Spleen (tissue), 11 donors: ENCODE measurements at regions not wholly inside any gene's neighbourhood (a gene's known extent, or its start where the extent isn't known, plus 50 kb on each side); places are given as distances from the start of the nearest gene placed in this dataset.

Experiments
- DNase-seq: peaks from one replicate; pipeline ENCODE4 v3.0.0-alpha.2; 2020
- H3K27ac ChIP-seq, 8 donors: fragments of 200-600 bp; sonication (generic) in 7 of 8; 1 replicate in 4 of 8; 2 replicates in 4 of 8; pipeline versions ENCODE4 v1.5.0 to v1.8.0; 2016 to 2021; ENCODE audit warnings: inconsistent platforms in 4 of 8, mild to moderate bottlenecking in 4 of 8, moderate library complexity in 1 of 8
- H3K27me3 ChIP-seq, 7 donors: fragments of 200-600 bp; sonication (generic) in 6 of 7; replicated peaks in 1 of 7; 1 replicate in 4 of 7; 2 replicates in 3 of 7; pipeline versions ENCODE4 v1.5.0 to v1.8.0; 2016 to 2021; ENCODE audit warnings: inconsistent platforms in 3 of 7, mild to moderate bottlenecking in 1 of 7
- H3K36me3 ChIP-seq, 6 donors: fragments of 200-600 bp; sonication (generic) in 5 of 6; 1 replicate in 4 of 6; 2 replicates in 2 of 6; pipeline versions ENCODE4 v1.5.0 to v1.8.0; 2016 to 2021; ENCODE audit warnings: inconsistent platforms in 2 of 6
- H3K4me1 ChIP-seq, 6 donors: fragments of 200-600 bp; sonication (generic) in 5 of 6; 1 replicate in 3 of 6; 2 replicates in 3 of 6; pipeline versions ENCODE4 v1.5.0 to v1.8.0; 2016 to 2021; ENCODE audit warnings: inconsistent platforms in 3 of 6
- H3K4me3 ChIP-seq, 8 donors: fragments of 200-600 bp; sonication (generic) in 7 of 8; 1 replicate in 4 of 8; 2 replicates in 4 of 8; pipeline versions ENCODE4 v1.5.0 to v1.8.0; 2016 to 2021; ENCODE audit warnings: inconsistent platforms in 4 of 8, mild to moderate bottlenecking in 4 of 8, moderate library complexity in 2 of 8
- H3K9me3 ChIP-seq, 8 donors: fragments of 200-600 bp; sonication (generic) in 7 of 8; 1 replicate in 4 of 8; 2 replicates in 4 of 8; pipeline versions ENCODE4 v1.5.0 to v1.8.0; 2016 to 2021; ENCODE audit warnings: inconsistent platforms in 4 of 8
- POLR2A ChIP-seq, 3 donors: fragments of 450-650 bp; IDR thresholded peaks; one replicate each; pipeline ENCODE4 v1.5.1; 2017; ENCODE audit warnings: antibody characterized with exemption in 3 of 3, mild to moderate bottlenecking in 1 of 3
- POLR2AphosphoS5 ChIP-seq, 3 donors: sonication (generic); formaldehyde crosslinking; IDR thresholded peaks; one replicate each; pipeline ENCODE4 v1.5.1; 2017; ENCODE audit warnings: antibody characterized with exemption in 3 of 3
- WGBS, 5 donors: extraction: QIAGEN DNeasy Blood & Tissue Kit in 3 of 5; methylation state at CpG; one replicate each; pipeline versions ENCODE4 v1.1.5 to v1.1.7; 2013 to 2018; 5-methylcytosine and 5-hydroxymethylcytosine counted together
- intact Hi-C: fragments of 100-400 bp; cut with DNase I; formaldehyde crosslinking; loops from one replicate; pipeline ENCODE4 v1.15.0; 2023; ENCODE audit warnings: low total_unique reads
- TF ChIP-seq, protein P1 (sequence below), 11 experiments: fragments of 200-600 bp in 7 of 11; fragments of 450-650 bp in 4 of 11; sonication (generic) in 4 of 11; IDR thresholded peaks in 8 of 11; conservative IDR thresholded peaks in 3 of 11; 1 replicate in 7 of 11; 2 replicates in 4 of 11; pipeline versions ENCODE4 v1.4.0 to v1.8.0; 2016 to 2021; ENCODE audit warnings: antibody characterized with exemption in 11 of 11, inconsistent platforms in 4 of 11, mild to moderate bottlenecking in 1 of 11
- donor health status: healthy with polysubstance abuse.
- donor health status: DM: no; HTN: no; CAD: no; lungs with moderate emphysema.
- donor health status: DM: no; HTN: no; CAD: no.
- donor health status: Bipolar disorder and iron deficiency.
- donor health status: healthy.
- donor health status: DM: no; HTN: no; CAD: no.
- donor health status: DM: yes; HTN: yes; CAD: no.

GRCh38 chr6:69609836-69610472 is 186.9 kb downstream of the LMBRD1 start:
- DNase-seq = no peak
- H3K36me3 ChIP-seq = no peaks in the 10 kb centered on the region
- intact Hi-C loops = no loop called here
- H3K27me3 ChIP-seq = no peaks in the 10 kb centered on the region
- TF ChIP-seq, protein P1, sequence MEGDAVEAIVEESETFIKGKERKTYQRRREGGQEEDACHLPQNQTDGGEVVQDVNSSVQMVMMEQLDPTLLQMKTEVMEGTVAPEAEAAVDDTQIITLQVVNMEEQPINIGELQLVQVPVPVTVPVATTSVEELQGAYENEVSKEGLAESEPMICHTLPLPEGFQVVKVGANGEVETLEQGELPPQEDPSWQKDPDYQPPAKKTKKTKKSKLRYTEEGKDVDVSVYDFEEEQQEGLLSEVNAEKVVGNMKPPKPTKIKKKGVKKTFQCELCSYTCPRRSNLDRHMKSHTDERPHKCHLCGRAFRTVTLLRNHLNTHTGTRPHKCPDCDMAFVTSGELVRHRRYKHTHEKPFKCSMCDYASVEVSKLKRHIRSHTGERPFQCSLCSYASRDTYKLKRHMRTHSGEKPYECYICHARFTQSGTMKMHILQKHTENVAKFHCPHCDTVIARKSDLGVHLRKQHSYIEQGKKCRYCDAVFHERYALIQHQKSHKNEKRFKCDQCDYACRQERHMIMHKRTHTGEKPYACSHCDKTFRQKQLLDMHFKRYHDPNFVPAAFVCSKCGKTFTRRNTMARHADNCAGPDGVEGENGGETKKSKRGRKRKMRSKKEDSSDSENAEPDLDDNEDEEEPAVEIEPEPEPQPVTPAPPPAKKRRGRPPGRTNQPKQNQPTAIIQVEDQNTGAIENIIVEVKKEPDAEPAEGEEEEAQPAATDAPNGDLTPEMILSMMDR (IDR thresholded peaks at IDR 0.05 in 8 of 11, conservative IDR thresholded peaks at IDR 0.05 in 3 of 11) = no peak
- TF ChIP-seq POLR2A (IDR thresholded peaks at IDR 0.05) = no peak
- no peak for TF ChIP-seq POLR2AphosphoS5 (IDR thresholded peaks at IDR 0.05)
- no peaks in the 10 kb centered on the region for H3K4me1 ChIP-seq
- H3K27ac ChIP-seq = no peak overlapping the region
- H3K4me3 ChIP-seq = no peak overlapping the region
- peaks cover 0 to 4% (median 0%) of the 10 kb centered on the region in 8 donors for H3K9me3 ChIP-seq
- WGBS, 5 donors = 72 to 84% (median 80%) methylated on average over 2 of the region's 2 CpGs

- H3K9me3 ChIP-seq = no peaks in the 10 kb centered on the region
- intact Hi-C loops = no loop called here
- H3K27me3 ChIP-seq = peaks cover 0 to 7% (median 0%) of the 10 kb centered on the region in 7 donors
- DNase-seq = no peak
- no peak overlapping the region for H3K4me3 ChIP-seq
- H3K36me3 ChIP-seq = no peaks in the 10 kb centered on the region
- no peaks in the 10 kb centered on the region for H3K4me1 ChIP-seq
- WGBS, 5 donors = 32 to 52% (median 50%) methylated on average over 10 of the region's 10 CpGs
- TF ChIP-seq POLR2A (IDR thresholded peaks at IDR 0.05) (no peak), POLR2AphosphoS5 (IDR thresholded peaks at IDR 0.05) (no peak)
- TF ChIP-seq, protein P1 (IDR thresholded peaks at IDR 0.05 in 8 of 11, conservative IDR thresholded peaks at IDR 0.05 in 3 of 11) = no peak
- no peak overlapping the region for H3K27ac ChIP-seq
These were observed 195.7 kb downstream of the LMBRD1 start for GRCh38 chr6:69601132-69601531.

DNA sequence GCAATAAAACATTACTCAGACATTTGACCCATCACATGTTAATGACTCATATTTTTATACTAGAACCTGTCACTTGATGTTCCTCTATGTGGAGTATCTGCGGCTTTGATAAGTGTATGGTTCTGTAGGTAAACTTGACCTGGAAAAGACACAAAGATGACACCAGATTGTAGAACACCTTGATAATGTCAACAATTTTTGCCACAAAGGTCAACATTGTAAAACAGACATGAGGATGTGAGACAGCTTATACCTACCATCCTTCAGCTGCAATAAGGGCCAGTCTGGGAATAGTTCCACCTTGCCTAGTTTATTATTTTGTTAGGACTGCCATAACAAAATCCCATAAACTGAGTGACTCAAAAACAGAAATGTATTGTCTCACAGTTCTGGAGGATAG is 202.4 kb downstream of the LMBRD1 start:
- Histone ChIP-seq H3K27me3 (no peaks in the 10 kb centered on the region), H3K27ac (no peak overlapping the region), H3K4me1 (no peaks in the 10 kb centered on the region), H3K9me3 (no peaks in the 10 kb centered on the region), H3K4me3 (no peak overlapping the region), H3K36me3 (no peaks in the 10 kb centered on the region)
- WGBS, 5 donors = 91 to 100% (median 98%) methylated on average over 1 of the region's 1 CpG
- no peak for DNase-seq
- no peak for TF ChIP-seq POLR2AphosphoS5 (IDR thresholded peaks at IDR 0.05)
- TF ChIP-seq POLR2A (IDR thresholded peaks at IDR 0.05) = no peak
- intact Hi-C loops = no loop called here

DNA sequence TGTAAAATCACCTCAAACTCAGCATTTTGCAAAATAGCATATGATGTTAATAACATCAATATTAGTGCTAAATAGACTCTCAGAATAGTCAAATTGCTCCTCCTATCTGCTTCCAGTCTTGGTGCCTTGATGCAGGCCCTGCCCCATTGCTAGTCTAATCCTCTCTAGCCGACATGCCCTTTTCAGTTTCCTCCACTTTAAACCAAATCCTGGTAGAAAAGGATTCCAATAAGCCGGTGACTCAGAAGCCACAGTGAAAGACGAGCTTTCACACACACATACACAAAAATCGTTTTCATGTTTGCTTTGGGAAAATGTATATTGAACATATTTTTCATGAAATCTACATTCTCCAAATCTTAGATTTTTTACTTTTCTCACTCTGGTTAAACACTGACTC is 203.1 kb downstream of the LMBRD1 start:
- DNase-seq = no peak
- Histone ChIP-seq H3K27me3 (no peaks in the 10 kb centered on the region), H3K27ac (no peak overlapping the region), H3K4me3 (no peak overlapping the region), H3K36me3 (no peaks in the 10 kb centered on the region), H3K4me1 (no peaks in the 10 kb centered on the region), H3K9me3 (no peaks in the 10 kb centered on the region)
- 74 to 90% (median 79%) methylated on average over 4 of the region's 4 CpGs for WGBS, 5 donors
- intact Hi-C loops = no loop called here
- no peak for TF ChIP-seq POLR2A (IDR thresholded peaks at IDR 0.05)
- TF ChIP-seq, protein P1 (IDR thresholded peaks at IDR 0.05 in 8 of 11, conservative IDR thresholded peaks at IDR 0.05 in 3 of 11) = no peak
- no peak for TF ChIP-seq POLR2AphosphoS5 (IDR thresholded peaks at IDR 0.05)
